HG03097 (cell line): ENCODE measurements at regions not wholly inside any gene's neighbourhood (a gene's known extent, or its start where the extent isn't known, plus 50 kb on each side); places are given as distances from the start of the nearest gene placed in this dataset.
"Not testable (repeated sequence)": the region's sequence is repeated elsewhere in the genome, so short reads cannot be mapped to it uniquely, and the experiment has no call there.

ENCODE experiments used
- ATAC-seq: cut with Tn5 transposase; IDR thresholded peaks from one replicate; pipeline ENCODE4 v1.9.1; 2021; ENCODE audit not compliant: unreplicated experiment, low FRiP score

DNA sequence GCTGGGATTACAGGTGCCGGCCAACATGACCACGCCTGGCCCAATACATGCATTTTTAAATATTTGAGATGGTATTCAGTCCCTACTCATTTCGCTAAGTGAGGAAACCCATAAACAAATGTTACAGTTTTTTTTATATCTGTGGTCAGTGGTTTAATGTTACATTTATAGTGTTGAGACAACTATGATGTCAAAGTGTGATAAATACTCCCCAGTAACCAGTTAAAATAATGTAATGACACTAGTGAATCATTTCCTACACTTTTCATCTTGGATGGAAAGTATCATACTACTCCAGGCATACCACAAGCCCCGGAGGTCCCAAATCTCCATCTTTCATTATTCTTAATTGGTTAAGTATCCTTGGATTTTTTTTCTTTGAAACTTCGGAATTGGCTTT is 87.5 kb upstream of the KIF26B start:
- ATAC-seq, result no peak

DNA sequence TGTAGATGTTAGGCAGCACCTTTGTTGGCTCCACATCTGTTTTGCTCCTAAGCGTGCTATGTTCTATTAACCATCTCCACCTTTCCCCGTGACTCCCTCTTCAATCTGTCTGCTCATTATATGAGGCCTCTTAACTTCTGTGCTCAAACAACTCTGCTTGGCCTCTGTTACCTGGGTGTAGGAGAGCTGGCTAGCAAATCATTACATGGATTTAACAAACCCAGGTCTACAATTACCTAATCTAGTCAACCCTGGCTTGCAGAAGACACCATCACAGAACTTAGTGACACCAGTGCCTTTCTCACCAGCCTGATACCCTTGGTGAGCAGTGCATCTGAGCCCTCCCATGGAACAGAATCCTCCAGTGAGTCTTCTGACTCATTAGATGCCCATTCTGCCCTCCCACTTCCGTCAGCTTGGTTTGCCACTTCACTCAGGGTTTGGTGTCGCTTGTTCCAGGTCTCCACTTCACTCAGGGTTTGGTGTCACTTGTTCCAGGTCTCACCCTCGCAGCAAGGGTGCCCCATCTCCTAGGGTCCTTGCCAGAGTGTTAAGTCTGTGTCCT is 92.0 kb upstream of the KIF26B start:
- no peak for ATAC-seq

DNA sequence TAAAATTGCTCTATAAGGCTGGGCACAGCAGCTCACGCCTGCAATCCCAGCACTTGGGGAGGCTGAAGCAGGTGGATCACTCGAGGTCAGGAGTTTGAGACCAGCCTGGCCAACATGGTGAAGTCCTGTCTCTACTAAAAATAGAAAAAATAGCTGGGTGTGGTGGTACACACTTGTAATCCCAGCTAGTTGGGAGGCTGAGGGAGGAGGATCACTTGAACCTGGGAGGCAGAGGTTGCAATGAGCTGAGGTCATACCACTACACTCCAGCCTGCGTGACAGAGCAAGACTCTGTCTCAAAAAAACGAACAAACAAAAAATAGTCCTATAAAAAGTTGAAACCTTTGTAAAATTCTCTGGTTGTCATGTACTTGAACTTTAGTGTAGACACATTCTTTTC is 93.0 kb upstream of the KIF26B start:
- not testable (repeated sequence) for ATAC-seq

DNA sequence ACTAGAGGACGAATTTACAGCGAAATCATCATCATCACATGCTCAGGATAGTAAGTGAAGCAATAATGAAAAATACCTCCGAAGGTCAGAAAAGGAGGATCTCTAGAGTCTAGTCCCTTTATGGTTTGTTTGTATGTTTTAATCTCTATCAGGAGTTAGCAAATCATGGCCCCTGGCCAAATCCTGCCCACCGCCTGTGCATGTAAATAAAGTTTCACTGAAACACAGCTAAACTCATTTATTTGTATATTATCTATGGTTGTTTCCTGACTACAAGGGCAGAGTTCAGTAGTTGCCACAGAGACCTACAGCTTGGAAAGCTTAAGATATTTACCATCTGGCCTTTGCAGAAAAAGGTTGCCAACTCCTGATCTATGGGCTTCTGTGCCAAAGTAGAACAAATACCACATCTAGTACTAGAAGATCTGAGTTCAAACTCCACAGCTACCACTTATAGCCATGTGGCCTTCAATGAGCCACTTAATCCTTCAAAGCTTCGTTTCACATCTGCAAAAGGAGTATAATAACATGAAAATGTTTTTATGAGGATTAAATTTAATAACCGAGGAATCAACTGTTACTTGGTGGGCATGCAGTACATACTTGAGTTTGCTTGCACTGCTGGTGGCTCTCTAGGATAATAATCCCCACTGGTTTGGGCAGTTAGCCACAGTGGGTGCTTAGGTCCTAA is 94.0 kb upstream of the KIF26B start:
- ATAC-seq, result no peak

DNA sequence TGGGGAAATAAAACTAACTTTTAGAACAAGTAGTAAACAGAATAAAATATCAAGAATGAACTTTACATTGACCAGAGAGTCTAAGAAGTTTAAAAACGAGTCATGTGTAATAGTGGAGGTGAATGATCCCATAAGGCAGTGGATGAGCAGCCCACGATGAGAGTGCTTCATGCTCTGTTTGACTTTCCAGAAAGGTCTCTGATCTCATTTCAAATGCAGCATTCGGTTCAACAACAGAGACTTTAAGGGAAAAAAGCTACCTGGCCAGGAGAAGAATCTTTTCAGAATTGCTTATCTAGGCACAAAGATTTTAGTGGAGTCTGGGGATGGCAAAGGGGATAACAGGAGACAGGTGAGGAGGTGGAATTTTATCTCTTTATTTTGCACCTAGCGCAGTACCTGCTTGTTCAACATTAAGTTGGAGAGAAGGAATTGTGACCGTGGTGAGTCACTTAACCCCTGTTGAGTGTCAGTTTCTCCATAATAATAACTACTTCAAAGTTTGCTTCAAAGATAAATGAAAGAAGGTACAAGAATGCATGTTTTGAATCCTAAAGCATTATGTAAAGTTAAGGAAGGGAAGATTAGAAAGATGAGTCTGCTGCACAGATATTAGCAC is 94.9 kb upstream of the KIF26B start:
- ATAC-seq, result no peak

DNA sequence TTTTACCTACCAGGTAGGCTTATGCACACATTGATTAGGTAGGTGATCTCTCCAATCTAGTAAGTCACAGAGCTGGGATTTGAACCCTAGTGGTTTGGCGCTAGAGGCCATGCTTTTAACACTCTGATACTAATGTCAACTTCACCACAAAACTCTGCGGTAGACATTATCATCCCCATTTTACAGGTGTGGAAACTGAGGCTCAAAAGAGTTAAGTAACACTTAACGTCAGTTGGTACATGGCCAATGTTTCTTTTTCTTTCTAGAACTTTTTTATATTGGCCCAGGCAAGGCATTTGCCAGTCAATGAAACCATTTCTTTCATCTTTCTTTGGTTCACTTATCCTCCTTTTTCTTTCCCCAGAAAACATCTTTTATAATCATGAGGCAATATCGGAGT is 95.9 kb upstream of the KIF26B start:
- ATAC-seq, result no peak

DNA sequence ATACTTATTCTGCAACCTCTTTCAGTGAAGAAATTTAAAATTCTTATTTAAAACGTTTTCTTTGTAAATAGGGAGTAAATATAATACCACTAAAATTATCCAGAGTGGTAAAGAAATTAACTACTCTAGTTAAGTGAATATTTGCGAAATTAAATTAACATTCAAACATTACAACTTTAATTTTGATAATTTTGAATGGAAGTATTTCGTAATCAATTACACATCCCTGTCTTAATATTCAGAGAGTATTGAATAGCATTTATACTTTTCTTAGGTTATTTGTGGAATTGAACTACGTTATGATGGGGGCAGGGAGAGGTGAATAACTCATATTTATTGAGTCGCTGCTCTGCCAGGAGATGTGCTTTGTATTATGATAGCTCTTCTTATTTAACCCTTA is 96.3 kb upstream of the KIF26B start:
- ATAC-seq, result no peak

DNA sequence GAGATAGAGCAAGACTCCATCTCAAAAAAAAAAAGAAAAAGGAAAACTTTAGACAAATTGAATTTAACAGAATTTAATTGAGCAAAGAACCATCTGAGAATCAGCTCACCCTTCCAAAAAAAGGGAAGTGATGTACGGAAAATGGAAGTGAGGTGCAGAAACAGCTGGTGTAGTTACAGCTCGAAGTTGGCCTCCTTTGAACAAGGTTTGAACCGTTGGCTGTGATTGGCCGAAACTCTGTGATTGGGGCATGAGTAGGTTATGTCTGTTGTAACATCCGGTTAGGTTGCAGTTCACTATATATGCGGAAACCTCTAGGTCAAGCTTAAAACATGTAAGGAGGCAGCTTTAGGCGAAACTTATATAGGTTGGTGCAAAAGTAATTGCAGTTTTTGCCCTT is 97.9 kb upstream of the KIF26B start:
- ATAC-seq, result no peak

DNA sequence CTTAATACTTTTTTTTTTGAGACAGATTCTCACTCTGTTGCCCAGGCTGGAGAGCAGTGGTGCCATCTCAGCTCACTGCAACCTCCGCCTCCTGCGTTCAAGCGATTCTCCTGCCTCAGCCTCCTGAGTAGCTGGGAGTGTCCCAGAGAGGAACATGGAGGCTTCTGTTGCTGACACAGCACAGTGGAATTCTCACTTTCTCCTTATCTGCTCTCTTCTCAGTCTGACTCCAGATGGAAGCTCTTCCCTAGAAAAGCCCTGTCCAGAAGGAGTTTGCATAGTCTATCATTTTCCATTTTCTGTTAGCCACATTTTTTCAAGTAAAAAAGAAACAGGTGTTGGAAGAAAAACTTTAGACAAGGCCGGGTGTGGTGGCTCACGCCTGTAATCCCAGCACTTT is 98.5 kb upstream of the KIF26B start:
- ATAC-seq, result not testable (repeated sequence)

DNA sequence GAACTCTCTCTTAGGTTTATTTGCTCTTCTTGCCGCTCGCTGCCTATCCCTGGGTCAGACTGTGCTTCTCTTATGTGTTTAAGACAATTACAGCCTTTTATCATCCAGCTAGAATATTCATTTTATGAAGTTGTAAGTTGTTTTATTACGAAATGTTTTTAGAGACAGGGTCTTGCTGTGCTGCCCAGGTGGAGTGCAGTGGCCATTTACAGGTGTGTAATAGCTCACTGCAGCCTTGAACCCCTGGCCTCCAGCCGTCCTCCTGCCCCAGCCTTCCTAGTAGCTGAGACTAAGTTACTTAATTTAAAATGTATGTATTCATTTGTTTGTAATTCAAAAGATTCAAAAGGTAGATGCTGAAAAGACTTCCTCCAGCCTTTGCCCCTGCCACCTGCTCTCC is 99.0 kb upstream of the KIF26B start:
- no peak for ATAC-seq

DNA sequence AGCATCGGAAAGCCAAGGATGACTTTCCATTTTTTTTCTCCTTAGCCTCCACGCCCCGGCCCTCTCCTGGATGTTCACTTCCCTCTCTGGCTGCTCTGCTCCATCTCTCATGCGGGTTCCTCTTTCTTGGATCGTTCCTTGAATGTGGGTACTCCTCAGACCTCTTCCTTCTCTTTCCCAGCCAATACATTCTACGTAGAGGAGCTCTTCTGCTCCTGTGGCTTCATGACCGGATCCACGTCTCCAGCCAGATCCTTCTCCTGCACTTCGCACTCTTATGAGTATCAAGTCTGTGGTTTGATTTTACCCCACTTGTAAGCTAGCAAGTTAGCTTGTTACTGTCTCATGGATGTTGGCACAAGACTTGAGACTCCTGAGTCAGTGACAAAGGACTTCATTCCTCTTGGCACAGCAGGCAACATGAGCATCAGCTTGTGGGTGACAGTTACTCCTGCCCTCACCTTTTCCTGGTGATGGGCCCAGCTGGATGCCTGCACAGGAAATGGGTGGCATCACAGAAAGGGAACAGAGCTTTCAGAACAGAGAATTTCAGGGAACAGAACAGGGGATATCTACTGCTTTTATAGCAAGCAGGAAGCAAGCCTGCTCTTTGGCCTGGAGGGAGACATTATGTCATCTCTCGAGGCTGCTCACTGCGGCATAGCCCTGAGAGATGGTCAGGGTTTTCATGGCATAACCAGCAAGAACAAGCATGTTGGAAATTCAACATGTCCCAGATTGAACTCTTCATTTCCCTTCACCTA is 100.1 kb upstream of the KIF26B start:
- no peak for ATAC-seq

DNA sequence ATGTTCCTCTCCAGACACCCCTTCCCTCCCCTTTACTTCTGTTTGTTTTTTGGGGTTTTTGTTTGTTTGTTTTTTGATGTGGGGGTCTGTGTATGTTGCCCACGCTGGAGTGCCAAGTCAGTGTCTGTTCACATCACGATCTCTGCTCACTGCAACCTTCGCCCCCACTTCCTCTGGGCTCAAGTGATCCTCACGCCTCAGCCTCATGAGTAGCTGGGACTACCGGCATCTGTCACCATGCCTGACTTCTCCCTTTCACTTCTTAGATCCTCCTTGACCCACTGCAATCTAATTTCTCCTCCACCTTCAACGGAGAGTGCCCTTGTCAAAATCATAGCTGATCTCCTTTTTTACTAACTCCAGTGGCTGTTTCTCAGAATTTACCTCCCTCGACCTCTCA is 100.7 kb upstream of the KIF26B start:
- ATAC-seq, result no peak

DNA sequence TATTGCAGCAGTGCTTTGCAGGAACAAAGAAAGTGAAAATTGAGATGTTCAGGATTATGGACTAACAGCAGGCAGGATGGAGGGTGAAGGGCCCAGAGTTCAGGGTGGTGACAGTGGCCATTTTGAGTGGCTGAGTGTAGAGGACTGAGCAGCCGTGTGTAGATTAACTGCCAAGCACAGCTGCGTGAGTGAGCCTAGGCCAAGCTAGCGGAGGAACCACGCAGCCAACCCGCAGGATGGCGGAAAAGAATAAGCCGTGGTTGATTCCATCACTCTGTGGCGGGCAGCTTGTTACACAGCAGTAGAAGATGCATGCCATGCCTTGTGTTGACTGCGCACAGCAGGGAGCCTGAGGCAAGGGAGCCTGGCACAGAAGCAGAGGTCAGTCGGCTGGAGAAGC is 102.5 kb upstream of the KIF26B start:
- ATAC-seq, result no peak

DNA sequence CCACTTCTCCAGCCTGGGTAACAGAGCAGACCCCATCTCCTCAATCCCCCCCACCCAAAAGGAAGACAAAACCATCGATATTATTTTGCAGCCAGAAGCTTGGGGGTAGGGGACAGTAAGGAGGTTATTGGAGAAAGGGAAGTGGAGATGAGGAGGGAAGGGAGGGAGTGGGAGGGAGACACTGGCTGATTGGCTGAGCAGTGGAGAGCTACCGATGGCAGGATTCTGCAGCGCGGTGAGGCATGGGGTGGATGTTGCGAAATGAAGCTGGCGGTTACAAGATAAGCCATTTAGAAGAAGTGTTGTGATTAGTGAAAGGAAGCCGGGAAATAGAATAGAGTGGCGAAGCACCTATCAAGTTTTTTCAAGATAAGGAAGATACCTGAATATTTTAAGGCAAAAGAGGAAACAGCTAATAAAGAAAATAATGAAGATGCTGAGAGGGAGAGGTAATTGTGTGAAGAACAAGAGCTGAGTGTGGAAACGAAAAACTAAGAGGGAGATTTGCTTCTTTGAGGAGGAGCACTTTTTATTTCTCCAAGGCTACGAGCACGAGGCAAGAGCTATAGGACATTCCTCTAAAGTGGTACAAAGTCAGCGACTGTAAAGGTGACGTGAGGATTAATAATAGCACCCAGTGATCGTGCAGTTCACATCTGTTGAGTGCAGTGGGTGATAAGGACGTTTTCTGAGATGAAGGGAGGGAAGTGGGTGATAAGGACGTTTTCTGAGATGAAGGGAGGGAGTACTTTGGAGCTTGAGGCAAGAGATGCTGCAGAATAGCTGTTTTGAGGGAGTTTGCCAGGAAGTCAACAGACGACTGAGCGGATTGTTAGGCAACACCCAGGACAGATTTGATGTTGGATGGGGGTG is 103.2 kb upstream of the KIF26B start:
- no peak for ATAC-seq

DNA sequence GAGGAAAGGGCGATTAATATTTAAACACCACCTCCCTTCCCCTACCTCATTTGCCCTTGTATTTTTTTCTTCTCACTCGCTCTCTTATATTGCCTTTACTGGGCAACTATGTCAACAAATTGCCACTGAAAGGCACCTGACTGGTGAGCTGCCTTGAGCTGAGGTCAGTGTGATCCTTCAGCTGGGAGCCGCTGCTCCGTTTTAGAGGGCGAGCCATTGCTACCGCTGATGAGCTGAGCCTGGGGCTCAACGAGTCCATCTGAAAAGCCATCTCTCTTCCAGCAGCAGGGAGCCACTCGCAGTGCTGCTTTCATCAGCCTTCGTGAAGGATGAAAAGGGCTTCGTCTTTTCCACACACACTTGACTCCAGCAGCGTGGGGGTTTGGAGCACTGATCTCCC is 108.0 kb upstream of the KIF26B start:
- no peak for ATAC-seq

DNA sequence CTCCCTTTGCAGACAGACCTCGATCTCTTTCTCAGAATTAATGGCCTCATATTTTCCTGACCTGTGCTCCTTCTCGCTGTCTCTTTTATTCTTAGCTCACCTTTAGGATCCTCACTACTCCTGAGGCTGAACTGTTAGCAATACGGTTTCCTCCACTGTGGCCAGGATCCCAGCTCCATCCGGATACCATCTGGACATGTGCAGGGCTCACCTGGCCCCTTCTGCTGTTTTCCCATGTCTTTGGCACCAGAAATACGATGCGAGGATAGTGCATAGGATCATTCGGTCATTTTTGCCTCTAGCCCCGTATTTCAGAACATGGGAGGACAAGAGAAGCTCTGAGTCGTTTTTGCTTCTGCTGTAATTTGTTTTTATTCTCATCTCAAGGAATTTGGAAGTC is 108.5 kb upstream of the KIF26B start:
- no peak for ATAC-seq

DNA sequence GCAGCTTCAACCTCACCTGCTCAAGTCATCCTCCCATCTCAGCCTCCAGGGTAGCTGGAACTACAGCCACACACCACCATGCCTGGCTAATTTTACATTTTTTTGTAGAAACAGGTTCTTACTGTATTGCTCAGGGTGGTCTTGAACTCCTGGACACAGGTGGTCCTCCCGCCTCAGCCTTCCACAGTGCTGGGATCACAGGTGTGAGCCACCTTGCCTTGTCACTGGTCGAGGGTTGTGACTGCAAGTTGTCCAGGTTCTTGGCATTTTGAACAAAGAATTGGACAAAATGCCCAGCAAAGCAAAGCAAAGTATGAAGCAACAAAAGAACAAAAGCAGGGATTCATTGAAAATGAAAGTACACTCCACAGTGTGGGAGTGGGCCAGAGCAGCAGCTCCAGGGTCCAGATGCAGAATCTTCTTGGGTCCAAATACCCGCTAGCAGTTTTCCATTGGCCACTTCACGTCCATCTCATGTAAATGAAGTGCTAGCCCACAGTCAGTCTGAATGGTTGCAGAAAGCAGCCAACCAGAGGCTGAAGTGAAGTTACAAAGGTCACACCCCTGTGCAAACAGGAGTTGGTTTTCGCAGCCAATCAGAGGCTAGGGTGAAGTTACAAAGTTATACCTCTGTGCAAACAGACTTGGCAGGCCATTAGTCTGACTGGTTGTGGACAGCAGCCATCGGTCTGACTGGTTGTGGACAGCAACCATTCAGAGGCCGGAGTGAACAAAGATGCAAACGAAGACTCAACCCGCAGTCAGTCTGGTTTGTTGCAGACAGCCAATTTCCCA is 109.5 kb upstream of the KIF26B start:
- ATAC-seq, result no peak

DNA sequence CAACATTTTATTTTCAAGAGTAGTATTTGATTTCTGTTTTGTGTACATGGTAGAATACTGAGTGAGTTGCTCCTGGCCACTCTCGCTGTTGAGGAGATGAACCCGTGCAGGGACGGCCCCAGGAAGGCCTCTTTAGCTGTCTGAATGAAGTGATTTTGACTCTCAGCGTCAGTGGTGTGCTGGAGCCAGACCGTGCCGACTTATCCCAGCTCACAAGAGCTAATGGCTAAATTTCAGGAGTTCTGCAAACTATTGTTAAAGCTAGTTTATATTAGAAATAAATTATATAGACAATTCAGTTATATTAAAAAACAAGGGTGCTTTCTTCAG is 111.2 kb upstream of the KIF26B start:
- ATAC-seq, result no peak

DNA sequence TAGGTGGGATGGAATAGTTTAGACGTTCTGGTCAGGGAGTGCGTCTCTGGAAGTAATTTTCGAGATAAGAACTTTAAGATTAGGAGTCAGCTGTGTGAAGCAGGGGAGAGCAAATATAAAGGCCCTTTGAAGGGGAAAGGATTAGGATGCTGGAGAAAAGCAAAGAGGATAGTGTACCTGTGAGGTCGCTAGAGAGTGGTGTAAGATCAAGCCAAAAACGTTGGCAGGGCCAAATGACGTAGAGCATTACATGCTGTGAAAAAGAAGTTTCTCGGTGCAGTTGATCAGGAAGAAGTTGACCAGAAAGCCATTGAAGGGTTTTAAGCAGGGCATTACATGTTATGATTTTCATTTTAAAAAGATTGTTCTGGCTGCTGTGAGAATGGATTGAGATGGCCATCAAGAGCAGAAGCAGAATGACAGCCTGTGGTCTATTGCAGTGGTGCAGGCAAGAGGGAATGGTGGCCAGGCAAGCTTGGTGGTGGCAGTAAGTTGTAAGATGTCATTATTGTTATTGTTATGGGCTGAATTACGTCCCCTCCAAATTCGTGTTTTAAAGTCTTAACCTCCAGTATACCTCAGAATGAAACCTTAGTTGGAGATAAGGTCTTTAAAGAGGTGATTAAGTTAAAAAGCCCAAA is 113.6 kb upstream of the KIF26B start:
- ATAC-seq, result no peak

DNA sequence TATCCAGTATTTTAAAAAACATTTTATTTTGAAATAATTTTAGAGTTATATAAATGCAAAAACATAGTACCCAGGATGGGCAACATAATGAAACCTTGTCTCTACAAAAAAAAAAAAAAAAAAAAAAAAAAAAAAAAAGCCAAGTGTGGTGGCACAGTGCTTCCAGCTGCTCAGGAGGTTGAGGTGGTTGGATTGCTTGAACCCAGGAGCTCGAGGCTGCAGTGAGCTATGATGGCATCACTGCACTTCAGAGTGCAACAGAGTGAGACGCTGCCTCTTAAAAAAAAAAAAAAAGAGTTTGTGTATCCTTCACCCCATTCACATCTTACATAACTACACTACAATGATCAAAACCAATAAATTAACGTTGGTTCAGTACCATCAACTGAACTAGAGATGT is 115.6 kb upstream of the KIF26B start:
- no peak for ATAC-seq
